K562 (cell line): ENCODE measurements at regions not wholly inside any gene's neighbourhood (a gene's known extent, or its start where the extent isn't known, plus 50 kb on each side); places are given as distances from the start of the nearest gene placed in this dataset.
A peak's percentile ranks its signal among the peaks of the same experiment; 100 is the strongest.

Source experiments
- CC2D1A ChIP-seq: fragments of 450-650 bp; IDR thresholded peaks from 2 replicates; pipeline ENCODE4 v1.6.1; 2017; ENCODE audit warnings: mild to moderate bottlenecking
- E2F3 ChIP-seq: fragments of 250-450 bp; sonication (Bioruptor Pico); IDR thresholded peaks from 2 replicates; pipeline ENCODE4 v1.4.0; 2020; ENCODE audit warnings: mild to moderate bottlenecking
- ILK ChIP-seq: fragments of 450-650 bp; IDR thresholded peaks from 2 replicates; pipeline ENCODE4 v1.6.1; 2016; ENCODE audit warnings: missing genetic modification characterization, low read depth, mild to moderate bottlenecking, missing compliant biosample characterization, moderate library complexity, borderline replicate concordance
- KAT8 ChIP-seq: fragments of 450-650 bp; IDR thresholded peaks from 2 replicates; pipeline ENCODE4 v1.6.1; 2016; ENCODE audit warnings: low read depth, mild to moderate bottlenecking
- MGA ChIP-seq: fragments of 450-650 bp; IDR thresholded peaks from 2 replicates; pipeline ENCODE4 v1.6.1; 2016; ENCODE audit warnings: mild to moderate bottlenecking, moderate library complexity
- MIER1 ChIP-seq: fragments of 450-650 bp; IDR thresholded peaks from 2 replicates; pipeline ENCODE4 v1.6.1; 2016; ENCODE audit warnings: antibody characterized with exemption, mild to moderate bottlenecking, low read depth
- REST ChIP-seq, 2 experiments: fragments of 450-650 bp; formaldehyde crosslinking in 1 of 2; IDR thresholded peaks; 2 replicates each; pipeline versions ENCODE4 v1.4.0 to v1.6.1; 2014 to 2020; ENCODE audit warnings: mild to moderate bottlenecking in 2 of 2, borderline replicate concordance in 1 of 2, low read depth in 1 of 2
- ZFP1 ChIP-seq: fragments of 450-650 bp; formaldehyde crosslinking; IDR thresholded peaks from 2 replicates; pipeline ENCODE4 v1.4.0; 2020; ENCODE audit warnings: mild to moderate bottlenecking, mixed read lengths

GRCh38 chr1:172727956-172728603 lies 69.2 kb downstream of the FASLG start (continued):
- TF ChIP-seq REST (IDR thresholded peaks at IDR 0.05; ENCODE audit: borderline replicate concordance), result peak; percentile 66
- no peak for TF ChIP-seq REST (CRISPR knock-in tag; IDR thresholded peaks at IDR 0.05; ENCODE audit: low read depth)
- TF ChIP-seq ILK (tag), result no peak
- no peak for TF ChIP-seq E2F3
- TF ChIP-seq KAT8, result no peak
- TF ChIP-seq CC2D1A, result peak; percentile 76
- no peak for TF ChIP-seq MIER1
- TF ChIP-seq ZFP1 (CRISPR knock-in tag), result no peak
- no peak for TF ChIP-seq MGA
